Occipital lobe (tissue), 1 donor: ENCODE measurements at regions not wholly inside any gene's neighbourhood (a gene's known extent, or its start where the extent isn't known, plus 50 kb on each side); places are given as distances from the start of the nearest gene placed in this dataset. TPM values are rescaled to one million over a fixed set of nuclear protein-coding genes. Genes with fewer than 3 reads are reported as not detected.

ENCODE experiments used
- small RNA-seq: library from RNA; depleted of rRNA; stranded (forward); fragments of <200 nt; gene quantifications from one replicate; pipeline ENCODE3, GENCODE V24; 2014

Small RNA genes in the stretch of these regions (small RNA-seq; reads per million reads assigned to genes)
- not detected for gene RNA5SP454
